HG02759 (cell line): ENCODE measurements at regions not wholly inside any gene's neighbourhood (a gene's known extent, or its start where the extent isn't known, plus 50 kb on each side); places are given as distances from the start of the nearest gene placed in this dataset.

Experiments
- ATAC-seq: cut with Tn5 transposase; IDR thresholded peaks from one replicate; pipeline ENCODE4 v1.9.1; 2021; ENCODE audit warnings: mild to moderate bottlenecking, moderate library complexity; ENCODE audit not compliant: unreplicated experiment

DNA sequence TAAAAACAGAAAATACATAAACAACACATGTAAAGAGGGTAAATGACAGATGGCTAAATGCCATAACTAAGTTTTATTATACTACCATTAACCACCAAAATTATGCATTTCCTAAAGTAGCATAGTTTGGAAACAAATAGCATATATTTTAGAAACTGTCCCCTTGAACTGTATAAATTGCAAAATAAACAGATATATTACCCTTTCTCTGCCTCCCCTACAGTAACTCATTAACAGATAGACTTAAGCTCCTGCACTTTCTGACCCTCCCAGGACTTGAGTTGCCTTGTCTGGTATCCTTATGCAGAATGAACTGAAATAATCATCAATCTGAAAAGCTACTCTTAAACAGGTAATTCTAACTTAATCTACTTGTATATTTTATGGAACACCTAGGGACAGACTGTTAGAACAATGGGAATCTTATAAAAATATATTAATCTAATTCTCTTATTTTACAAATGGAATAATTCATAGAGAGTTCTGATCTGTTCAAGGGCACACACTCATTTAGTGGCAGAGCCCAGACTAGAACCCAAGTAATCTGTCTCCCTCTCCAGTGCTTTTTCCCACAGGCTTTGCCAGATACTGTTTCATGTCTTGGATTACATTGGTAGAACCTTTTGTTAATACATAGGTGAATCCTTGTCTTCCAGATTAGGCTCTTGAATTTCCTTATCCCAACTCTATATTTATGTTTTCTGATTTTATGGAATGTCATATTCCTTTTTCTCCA is 50.6 kb upstream of the LOC128125822 start:
- ATAC-seq: no peak
